NT2/D1 (cell line): ENCODE measurements at regions not wholly inside any gene's neighbourhood (a gene's known extent, or its start where the extent isn't known, plus 50 kb on each side); places are given as distances from the start of the nearest gene placed in this dataset.

Experiments used
- DNase-seq: peaks from one replicate; pipeline ENCODE4 v3.0.0-alpha.2; 2011; ENCODE audit warnings: low read depth, low spot score
- H3K27me3 ChIP-seq: 2 replicates; pipeline ENCODE4 v1.6.0; 2011; ENCODE audit warnings: mild to moderate bottlenecking; ENCODE audit not compliant: insufficient read length, insufficient read depth
- H3K36me3 ChIP-seq: 2 replicates; pipeline ENCODE4 v1.6.1; 2011; ENCODE audit warnings: mild to moderate bottlenecking, low read length, mixed read lengths; ENCODE audit not compliant: insufficient read depth, insufficient read length
- H3K4me1 ChIP-seq: 2 replicates; pipeline ENCODE4 v1.5.1; 2011; ENCODE audit not compliant: insufficient read depth, insufficient read length
- H3K4me3 ChIP-seq: 2 replicates; pipeline ENCODE4 v1.5.1; 2011; ENCODE audit warnings: low read depth; ENCODE audit not compliant: insufficient read length
- H3K9ac ChIP-seq: 2 replicates; pipeline ENCODE4 v1.6.0; 2011; ENCODE audit warnings: low read depth; ENCODE audit not compliant: insufficient read length
- H3K9me3 ChIP-seq: 2 replicates; pipeline ENCODE4 v1.5.1; 2011; ENCODE audit warnings: mild to moderate bottlenecking, low read length; ENCODE audit not compliant: insufficient read depth
- SUZ12 ChIP-seq: IDR thresholded peaks from 2 replicates; pipeline ENCODE4 v1.6.1; 2011; ENCODE audit not compliant: insufficient read length, insufficient read depth; ENCODE audit errors: extremely low read depth
- YY1 ChIP-seq: IDR thresholded peaks from 2 replicates; pipeline ENCODE4 v1.6.1; 2011; ENCODE audit not compliant: insufficient read length, insufficient read depth
- ZNF274 ChIP-seq: IDR thresholded peaks from 2 replicates; pipeline ENCODE4 v1.6.1; 2011; ENCODE audit warnings: mild to moderate bottlenecking, low read depth, low read length

DNA sequence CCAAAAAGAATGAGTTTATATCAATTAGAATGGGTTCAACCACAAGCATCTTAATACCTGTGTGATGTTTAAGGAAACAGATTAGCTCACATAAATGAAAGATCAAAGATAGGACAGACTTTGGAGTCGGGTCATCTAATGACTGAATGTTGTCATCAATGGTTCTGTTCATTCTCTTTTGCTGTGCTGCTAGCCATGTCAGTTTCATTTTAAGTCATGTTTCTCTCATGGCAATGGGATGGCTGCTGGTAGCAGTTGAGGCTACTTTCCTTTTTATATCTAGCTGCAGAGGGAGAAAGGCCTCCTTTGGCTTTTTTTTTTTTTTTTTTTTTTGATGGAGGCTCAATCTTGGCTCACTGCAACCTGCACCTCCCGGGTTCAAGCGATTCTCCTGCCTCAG, 86.9 kb upstream of the SPAG17 start:
- DNase-seq = no peak
- H3K9ac ChIP-seq = no peak overlapping the region
- H3K27me3 ChIP-seq = no peaks in the 10 kb centered on the region
- H3K36me3 ChIP-seq = no peaks in the 10 kb centered on the region
- no peaks in the 10 kb centered on the region for H3K4me1 ChIP-seq
- TF ChIP-seq SUZ12 = no peak
- H3K4me3 ChIP-seq = no peak overlapping the region
- 0 out of 2 replicates have a peak, but pooled peaks cover 2% of the 10 kb centered on the region for H3K9me3 ChIP-seq

GRCh38 chr1:118269598-118269997, 84.6 kb upstream of the SPAG17 start:
- no peak for TF ChIP-seq ZNF274
- no peak for TF ChIP-seq YY1
- Histone ChIP-seq H3K4me3 (no peak overlapping the region), H3K27me3 (no peaks in the 10 kb centered on the region), H3K4me1 (no peaks in the 10 kb centered on the region), H3K9ac (no peak overlapping the region), H3K9me3 (no peaks in the 10 kb centered on the region), H3K36me3 (no peaks in the 10 kb centered on the region)
- no peak for DNase-seq

- DNase-seq = no peak
- no peaks in the 10 kb centered on the region for H3K27me3 ChIP-seq
- TF ChIP-seq YY1 (no peak), SUZ12 (no peak), ZNF274 (no peak)
- no peaks in the 10 kb centered on the region for H3K9me3 ChIP-seq
- H3K4me1 ChIP-seq = no peaks in the 10 kb centered on the region
- H3K36me3 ChIP-seq = no peaks in the 10 kb centered on the region
- no peak overlapping the region for H3K4me3 ChIP-seq
- no peak overlapping the region for H3K9ac ChIP-seq
These were observed 81.4 kb upstream of the SPAG17 start for GRCh38 chr1:118266436-118266835.

DNA sequence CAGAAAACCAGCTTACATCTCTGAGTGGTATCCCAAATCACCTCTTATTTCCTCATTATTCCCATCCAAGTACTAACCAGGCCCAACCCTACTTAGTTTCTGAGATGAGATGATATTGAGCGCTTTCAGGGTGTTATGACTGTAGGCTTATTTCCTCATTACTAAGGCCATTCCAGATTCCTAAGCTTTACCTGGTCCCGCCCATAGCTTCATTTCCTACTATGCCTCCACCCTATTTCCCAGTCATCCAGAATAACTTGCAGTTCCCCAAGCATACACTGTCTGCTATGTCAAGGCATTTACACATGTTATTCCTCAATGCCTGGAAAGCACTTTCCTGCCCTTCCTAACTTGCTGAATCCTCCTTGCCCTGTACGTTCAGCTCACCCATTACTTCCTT, 79.3 kb upstream of the SPAG17 start:
- DNase-seq = no peak
- Histone ChIP-seq H3K4me3 (no peak overlapping the region), H3K4me1 (no peaks in the 10 kb centered on the region), H3K9ac (no peak overlapping the region), H3K9me3 (no peaks in the 10 kb centered on the region), H3K27me3 (no peaks in the 10 kb centered on the region), H3K36me3 (no peaks in the 10 kb centered on the region)
- no peak for TF ChIP-seq SUZ12
- TF ChIP-seq ZNF274 = no peak
- TF ChIP-seq YY1 = no peak

DNA sequence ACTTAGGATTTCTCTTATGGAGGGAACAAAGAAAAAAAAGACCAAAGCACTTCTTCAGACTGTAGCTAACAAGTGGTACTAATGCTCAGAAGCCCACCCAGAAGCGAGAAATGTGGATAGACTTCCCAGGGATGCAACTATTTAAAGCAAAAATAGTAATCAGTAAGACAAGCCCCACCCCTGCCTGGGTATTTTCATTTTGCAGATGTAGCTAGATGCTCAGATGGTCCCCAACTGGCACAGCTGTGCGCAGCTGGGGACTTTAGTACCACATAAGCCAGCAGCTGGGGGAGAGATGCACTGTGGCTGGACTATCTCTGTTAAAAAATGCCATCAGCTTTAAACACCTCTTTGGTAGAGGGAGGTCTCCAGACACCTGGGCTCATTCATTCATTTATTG, 77.8 kb upstream of the SPAG17 start:
- H3K4me3 ChIP-seq = no peak overlapping the region
- DNase-seq = no peak
- no peaks in the 10 kb centered on the region for H3K9me3 ChIP-seq
- H3K4me1 ChIP-seq = no peaks in the 10 kb centered on the region
- H3K36me3 ChIP-seq = no peaks in the 10 kb centered on the region
- no peaks in the 10 kb centered on the region for H3K27me3 ChIP-seq
- no peak overlapping the region for H3K9ac ChIP-seq
- TF ChIP-seq ZNF274 (no peak), YY1 (no peak)

DNA sequence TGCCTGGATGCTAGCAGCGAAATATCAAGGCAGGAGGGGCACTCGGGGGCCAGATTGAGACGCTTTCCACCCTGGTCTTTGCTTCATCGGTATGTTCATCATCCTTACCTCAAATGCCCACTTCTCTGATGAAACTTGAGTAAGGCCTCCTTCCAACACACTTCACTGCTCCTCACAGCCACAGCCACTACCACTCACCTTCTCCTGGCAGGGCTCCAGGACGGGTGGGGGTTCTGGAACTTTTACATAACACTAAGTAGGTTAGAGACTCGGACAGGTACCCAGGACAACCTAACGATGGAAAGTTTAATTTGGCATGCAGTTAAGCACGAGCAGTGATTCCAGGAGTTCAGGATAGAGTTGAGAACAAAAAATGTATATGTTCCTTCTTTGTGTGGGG, 73.9 kb upstream of the SPAG17 start:
- no peak for DNase-seq
- Histone ChIP-seq H3K4me3 (no peak overlapping the region), H3K9ac (no peak overlapping the region), H3K4me1 (no peaks in the 10 kb centered on the region), H3K27me3 (no peaks in the 10 kb centered on the region), H3K9me3 (no peaks in the 10 kb centered on the region), H3K36me3 (no peaks in the 10 kb centered on the region)
- TF ChIP-seq ZNF274 = no peak
- no peak for TF ChIP-seq SUZ12
- no peak for TF ChIP-seq YY1

GRCh38 chr1:118257946-118258345, 72.9 kb upstream of the SPAG17 start:
- DNase-seq = no peak
- H3K27me3 ChIP-seq = no peaks in the 10 kb centered on the region
- no peak overlapping the region for H3K4me3 ChIP-seq
- no peaks in the 10 kb centered on the region for H3K4me1 ChIP-seq
- TF ChIP-seq YY1 = no peak
- H3K36me3 ChIP-seq = no peaks in the 10 kb centered on the region
- no peaks in the 10 kb centered on the region for H3K9me3 ChIP-seq
- no peak overlapping the region for H3K9ac ChIP-seq
